Cerebellar cortex (tissue), 1 donor: ENCODE measurements at regions not wholly inside any gene's neighbourhood (a gene's known extent, or its start where the extent isn't known, plus 50 kb on each side); places are given as distances from the start of the nearest gene placed in this dataset.
"Not testable (repeated sequence)": the region's sequence is repeated elsewhere in the genome, so short reads cannot be mapped to it uniquely, and the experiment has no call there.

Source experiments
- DNase-seq: peaks from one replicate; pipeline ENCODE4 v3.0.0-alpha.2; 2015; ENCODE audit warnings: low spot score

GRCh38 chr19:30276011-30276882 lies 95.9 kb upstream of the ZNF536 start:
- DNase-seq: no peak

DNA sequence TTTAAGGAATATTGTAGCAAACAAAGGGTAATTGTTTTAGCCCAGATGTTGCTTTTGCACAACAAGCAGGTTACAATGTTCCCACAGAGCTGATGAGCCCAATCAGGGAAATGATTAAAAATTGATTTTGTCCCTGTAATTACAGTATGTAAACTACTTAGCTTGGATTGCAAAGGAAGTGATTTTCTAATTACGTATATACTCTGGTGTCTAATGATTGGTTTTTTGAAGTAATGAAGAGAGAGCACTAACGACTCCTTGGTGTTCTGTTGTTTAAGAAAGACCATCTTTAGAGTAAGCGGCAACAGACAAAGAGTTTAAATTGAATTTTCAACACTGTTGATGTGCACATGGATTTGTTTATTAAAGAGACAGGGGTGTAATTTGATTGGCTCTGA lies 95.3 kb upstream of the ZNF536 start:
- no peak for DNase-seq

GRCh38 chr19:30277941-30278881 lies 94.0 kb upstream of the ZNF536 start:
- no peak for DNase-seq

DNA sequence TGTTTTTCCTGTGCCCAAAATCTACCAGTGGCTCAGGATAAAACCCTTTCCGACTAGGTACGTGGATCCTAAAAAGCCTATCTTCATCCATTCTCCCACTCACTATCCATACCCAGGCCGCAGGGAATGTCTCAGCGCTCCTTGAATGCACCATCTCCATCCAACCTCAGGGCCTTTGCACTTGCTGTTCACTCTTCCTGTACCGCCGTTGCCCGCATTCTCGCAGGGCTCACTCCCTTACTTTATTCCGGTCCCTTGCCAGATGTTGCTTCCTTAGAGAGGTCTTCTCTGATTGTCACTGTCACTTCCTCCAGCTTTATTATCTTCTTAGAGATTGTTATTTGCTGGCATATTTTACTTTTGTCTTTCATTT lies 93.3 kb upstream of the ZNF536 start:
- no peak for DNase-seq

- no peak for DNase-seq
Observed at GRCh38 chr19:30280018-30280417, 92.2 kb upstream of the ZNF536 start.

DNA sequence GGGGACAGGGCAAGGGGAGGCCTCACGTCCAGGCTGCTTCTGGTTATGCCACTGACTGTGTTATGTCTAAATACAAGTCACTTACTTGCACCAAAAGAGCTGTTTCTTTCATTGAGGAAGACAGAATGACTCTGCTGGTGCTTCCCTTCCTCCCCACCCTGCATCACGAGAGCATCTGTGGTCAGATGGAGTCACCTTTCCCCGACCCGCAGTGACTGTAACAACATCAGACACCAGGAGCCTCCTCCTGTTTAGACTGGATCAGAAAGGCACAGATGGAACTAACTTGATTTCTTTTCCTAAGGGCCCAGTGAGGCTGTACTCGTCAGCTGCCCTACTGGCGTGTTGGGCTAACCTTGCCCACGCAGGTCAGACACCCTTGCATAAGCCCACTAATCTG lies 90.3 kb upstream of the ZNF536 start:
- DNase-seq: no peak

- no peak for DNase-seq
Observed at GRCh38 chr19:30283556-30283955, 88.6 kb upstream of the ZNF536 start.

DNA sequence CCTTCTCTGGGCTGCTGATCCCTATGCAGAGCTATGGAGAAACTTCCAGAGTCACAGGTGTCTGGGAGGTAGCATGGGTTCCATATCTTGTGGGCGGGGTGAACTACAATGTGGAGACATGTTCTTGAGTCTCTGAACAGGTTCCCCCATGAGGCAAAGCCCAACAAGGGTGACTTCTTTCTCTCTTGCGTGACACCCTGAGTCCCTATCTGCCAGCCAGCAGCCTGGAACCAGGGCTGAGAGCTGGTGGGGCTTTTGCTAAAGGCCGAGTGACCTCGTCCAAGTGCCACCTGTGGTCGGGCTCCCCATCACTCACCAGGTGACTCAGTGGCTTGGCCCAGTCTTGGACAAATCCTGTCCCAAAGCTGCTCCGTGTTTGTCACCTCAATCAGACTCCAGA lies 88.0 kb upstream of the ZNF536 start:
- no peak for DNase-seq

- DNase-seq: no peak
Observed at GRCh38 chr19:30284885-30285284, 87.3 kb upstream of the ZNF536 start.

- no peak for DNase-seq
Observed at GRCh38 chr19:30286378-30286777, 85.8 kb upstream of the ZNF536 start.

- DNase-seq: no peak
Observed at GRCh38 chr19:30287259-30287658, 84.9 kb upstream of the ZNF536 start.

- no peak for DNase-seq
Observed at GRCh38 chr19:30287973-30288372, 84.2 kb upstream of the ZNF536 start.

DNA sequence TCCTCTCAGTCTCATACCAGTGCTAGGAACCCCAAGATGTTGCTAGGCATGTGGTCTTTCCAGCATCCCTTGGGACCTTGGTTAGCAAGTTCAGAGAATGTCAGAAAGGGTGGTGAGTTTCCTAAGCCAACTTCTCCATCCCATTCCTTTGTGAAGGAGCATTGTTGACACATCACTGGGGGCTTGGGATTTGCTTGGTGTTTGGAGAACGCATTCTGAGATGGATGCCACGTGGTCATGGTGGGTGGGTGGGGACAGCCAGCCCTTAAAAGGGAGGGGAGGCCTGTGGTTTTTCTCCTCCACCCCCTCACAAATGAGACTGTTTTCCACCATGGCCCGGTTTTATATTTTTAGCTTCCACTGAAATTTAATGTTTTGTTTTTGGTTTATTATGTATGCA lies 83.3 kb upstream of the ZNF536 start:
- no peak for DNase-seq

DNA sequence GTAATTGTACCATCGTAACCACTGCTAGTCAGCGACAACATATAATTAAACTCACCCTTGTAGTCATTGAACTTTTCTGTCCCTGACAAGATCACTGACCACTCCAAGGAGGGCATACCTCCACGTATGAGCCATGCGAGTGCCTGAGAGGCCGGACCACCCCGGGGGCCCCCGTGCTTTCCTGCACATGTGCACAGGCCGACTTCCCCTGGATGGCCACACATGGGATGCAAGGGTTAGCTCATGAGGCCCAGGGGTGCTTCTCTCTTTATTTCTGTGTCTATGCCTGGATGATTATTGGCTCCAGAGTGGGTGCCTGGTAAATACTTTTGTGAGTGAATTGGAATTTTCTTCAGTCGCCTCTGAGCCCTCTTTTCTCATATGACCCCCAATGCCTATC lies 82.8 kb upstream of the ZNF536 start:
- DNase-seq: no peak

DNA sequence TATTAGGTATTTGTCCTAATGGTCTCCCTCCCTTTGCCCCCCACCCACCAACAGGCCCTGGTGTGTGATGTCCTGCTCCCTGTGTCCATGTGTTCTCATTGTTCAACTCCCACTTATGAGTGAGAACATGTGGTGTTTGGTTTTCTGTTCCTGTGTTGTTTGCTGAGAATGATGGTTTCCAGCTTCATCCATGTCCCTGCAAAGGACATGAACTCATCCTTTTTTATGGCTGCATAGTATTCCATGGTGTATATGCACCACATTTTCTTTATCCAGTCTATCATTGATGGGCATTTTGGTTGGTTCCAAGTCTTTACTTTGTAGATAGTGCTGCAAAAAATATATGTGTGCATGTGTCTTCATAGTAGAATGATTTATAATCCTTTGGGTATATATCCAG lies 81.4 kb upstream of the ZNF536 start:
- not testable (repeated sequence) for DNase-seq

GRCh38 chr19:30293051-30293785 lies 79.0 kb upstream of the ZNF536 start:
- DNase-seq: no peak

DNA sequence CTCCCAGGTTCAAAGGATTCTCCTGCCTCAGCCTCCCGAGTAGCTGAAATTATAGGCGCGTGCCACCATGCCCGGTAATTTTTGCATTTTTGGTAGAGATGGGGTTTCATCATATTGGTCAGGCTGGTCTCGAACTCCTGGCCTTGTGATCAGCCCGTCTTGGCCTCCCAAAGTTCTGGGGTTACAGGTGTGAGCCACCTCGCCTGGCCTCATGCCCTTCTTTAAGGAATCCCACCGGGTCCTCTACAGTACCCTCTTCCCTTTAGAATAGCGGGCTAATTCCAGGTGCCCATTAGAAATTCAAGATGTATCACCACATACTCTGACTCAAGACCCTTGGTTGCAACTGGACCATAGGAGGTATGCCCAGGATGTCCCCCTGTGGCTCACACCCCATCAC lies 74.2 kb upstream of the ZNF536 start:
- no peak for DNase-seq

DNA sequence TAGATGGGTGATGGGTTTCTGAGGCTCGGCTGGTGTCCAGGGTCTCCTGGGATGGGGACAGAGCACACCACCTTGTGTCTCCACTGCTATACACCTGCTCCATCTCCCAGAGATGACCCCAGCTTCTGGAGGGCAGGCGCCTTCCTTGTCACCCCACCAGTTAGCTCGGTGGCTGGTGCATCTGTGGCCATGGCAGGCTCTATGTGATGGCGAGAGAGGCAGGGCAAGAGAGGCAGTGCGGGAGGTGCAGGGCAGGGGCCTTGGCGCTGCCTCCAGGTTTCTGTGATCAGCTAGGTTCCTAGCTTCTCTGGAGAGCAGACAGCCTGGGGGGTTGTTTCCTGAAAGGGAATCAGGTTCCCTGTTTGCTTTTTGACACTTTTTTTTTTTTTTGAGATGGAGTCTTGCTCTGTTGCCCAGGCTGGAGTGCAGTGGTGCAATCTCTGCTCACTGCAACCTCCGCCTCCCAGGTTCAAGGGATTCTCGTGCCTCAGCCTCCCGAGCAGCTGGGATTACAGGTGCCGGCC lies 69.0 kb upstream of the ZNF536 start:
- DNase-seq: no peak

GRCh38 chr19:30304540-30304939 lies 67.6 kb upstream of the ZNF536 start:
- no peak for DNase-seq

DNA sequence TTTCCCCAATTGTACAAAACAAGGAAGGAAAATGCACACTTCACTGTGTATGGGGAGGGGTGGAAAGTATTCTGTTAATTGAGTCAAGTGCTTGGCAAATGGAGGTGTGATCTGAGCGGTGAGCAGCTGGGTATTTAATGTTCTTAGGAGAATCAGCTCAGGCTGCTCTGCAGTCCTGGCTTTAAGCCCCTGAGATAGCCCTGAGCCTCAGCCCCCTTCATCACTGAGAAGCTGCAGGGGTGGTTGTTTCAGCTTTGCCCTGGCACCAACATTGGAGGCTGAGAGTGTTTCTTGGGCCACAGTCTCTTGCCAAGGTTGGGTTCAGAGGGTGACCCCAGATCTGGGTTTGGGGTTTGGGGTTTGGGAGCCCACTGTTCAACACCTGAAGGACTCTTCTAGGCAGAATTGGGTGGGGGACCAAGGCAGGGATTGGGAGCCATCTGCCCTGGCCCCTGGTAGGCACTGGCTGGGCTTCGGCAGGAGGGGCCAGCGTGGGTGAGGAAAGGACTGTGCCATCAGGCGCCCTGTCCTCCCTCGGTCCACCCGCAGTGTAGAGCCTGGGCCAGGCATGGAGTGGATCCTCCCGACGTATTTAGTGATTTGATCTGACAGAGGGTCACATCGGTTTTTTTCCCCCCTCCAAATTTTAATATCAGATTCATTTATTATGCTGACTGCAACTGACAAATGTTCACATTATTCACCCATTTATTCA lies 66.7 kb upstream of the ZNF536 start:
- DNase-seq: peak; percentile 17

GRCh38 chr19:30307191-30307974 lies 64.8 kb upstream of the ZNF536 start:
- DNase-seq: peak; percentile 44
